Esophagus muscularis mucosa (tissue), 2 donors: ENCODE measurements at regions not wholly inside any gene's neighbourhood (a gene's known extent, or its start where the extent isn't known, plus 50 kb on each side); places are given as distances from the start of the nearest gene placed in this dataset.

ENCODE experiments used
- POLR2A ChIP-seq: fragments of 450-650 bp; IDR thresholded peaks from one replicate; pipeline ENCODE4 v1.6.1; 2017; ENCODE audit warnings: antibody characterized with exemption, moderate library complexity, mild to moderate bottlenecking, low read depth
- POLR2AphosphoS5 ChIP-seq, 2 donors: sonication (generic); formaldehyde crosslinking; IDR thresholded peaks; one replicate each; pipeline ENCODE4 v1.6.1; 2017; ENCODE audit warnings: antibody characterized with exemption in 2 of 2

- no peak for TF ChIP-seq POLR2A
- no peak for TF ChIP-seq POLR2AphosphoS5 (IDR thresholded peaks at IDR 0.05)
Measured at GRCh38 chr2:82307511-82307910, 2003.0 kb upstream of the LRRTM1 start.
